ENCODE measurements at regions not wholly inside any gene's neighbourhood (a gene's known extent, or its start where the extent isn't known, plus 50 kb on each side); places are given as distances from the start of the nearest gene placed in this dataset.
"Not testable (repeated sequence)": the region's sequence is repeated elsewhere in the genome, so short reads cannot be mapped to it uniquely, and the experiment has no call there.

GRCh38 chr20:29443206-29443781, 1814.2 kb upstream of the DEFB115 start:
- peak; percentile 65 for DNase-seq (ENCODE audit: low read depth)
- TF ChIP-seq CTCF (IDR thresholded peaks at IDR 0.05; ENCODE audit: insufficient read depth, low read length), result peak; percentile 57
- H3K4me3 ChIP-seq (ENCODE audit: low read depth, low read length), result peak overlapping the region; percentile 29

GRCh38 chr20:29443819-29444218, 1813.6 kb upstream of the DEFB115 start:
- no peak for TF ChIP-seq CTCF (IDR thresholded peaks at IDR 0.05; ENCODE audit: insufficient read depth, low read length)
- DNase-seq (ENCODE audit: low read depth), result no peak
- H3K4me3 ChIP-seq (ENCODE audit: low read depth, low read length), result no peak overlapping the region

- H3K4me3 ChIP-seq (ENCODE audit: low read depth, low read length), result peak overlapping the region; percentile 25
- DNase-seq (ENCODE audit: low read depth), result peak; percentile 69
Observed at GRCh38 chr20:29445050-29445907, 1812.2 kb upstream of the DEFB115 start.

GRCh38 chr20:29447517-29448484, 1809.7 kb upstream of the DEFB115 start:
- H3K4me3 ChIP-seq (ENCODE audit: low read depth, low read length), result not testable (repeated sequence)

GRCh38 chr20:29448806-29449470, 1808.5 kb upstream of the DEFB115 start:
- no peak for DNase-seq (ENCODE audit: low read depth)
- TF ChIP-seq CTCF (IDR thresholded peaks at IDR 0.05; ENCODE audit: insufficient read depth, low read length), result no peak
- H3K4me3 ChIP-seq (ENCODE audit: low read depth, low read length), result no peak overlapping the region

More at GRCh38 chr20:29447517-29448484, 1809.7 kb upstream of the DEFB115 start:
- DNase-seq (ENCODE audit: low read depth), result not testable (repeated sequence)

- TF ChIP-seq CTCF (IDR thresholded peaks at IDR 0.05; ENCODE audit: insufficient read depth, low read length), result no peak
- H3K4me3 ChIP-seq (ENCODE audit: low read depth, low read length), result no peak overlapping the region
- DNase-seq (ENCODE audit: low read depth), result no peak
Observed at GRCh38 chr20:29452186-29452585, 1805.3 kb upstream of the DEFB115 start.

- H3K4me3 ChIP-seq (ENCODE audit: low read depth, low read length); DNase-seq (ENCODE audit: low read depth): not testable (repeated sequence)
Observed at GRCh38 chr20:29456987-29457693, 1800.3 kb upstream of the DEFB115 start.
